ENCODE measurements at regions not wholly inside any gene's neighbourhood (a gene's known extent, or its start where the extent isn't known, plus 50 kb on each side); places are given as distances from the start of the nearest gene placed in this dataset.

DNA sequence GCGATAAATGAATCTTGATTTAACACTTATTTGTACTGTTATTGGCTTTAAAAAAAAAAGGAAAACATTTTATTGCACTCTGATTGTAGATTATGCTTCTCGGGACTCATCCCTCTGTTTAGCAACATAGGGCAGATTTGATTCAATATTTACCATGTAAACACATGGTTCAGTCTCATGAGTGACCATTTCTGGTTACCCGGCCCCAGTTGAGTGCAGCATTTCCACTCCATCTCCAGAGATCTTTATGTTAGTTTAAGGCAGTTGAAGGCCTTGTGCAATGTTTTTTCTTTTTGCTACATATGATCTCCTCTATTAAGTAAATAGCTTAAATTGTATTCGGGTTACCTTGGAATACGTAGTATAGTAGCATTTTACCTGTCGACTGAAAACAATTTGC, 143.3 kb upstream of the RPS6KA3 start:
- Histone ChIP-seq H3K4me2 (ENCODE audit: insufficient read depth, low read length) (no peak overlapping the region), H3K9me3 (replicated peaks; ENCODE audit: control insufficient read depth, insufficient read depth, low read depth, low read length) (no peaks in the 10 kb centered on the region), H2AFZ (ENCODE audit: low read depth, low read length) (no peak overlapping the region), H3K79me2 (ENCODE audit: control insufficient read depth, insufficient read depth, low read length) (no peaks in the 10 kb centered on the region), H3K27ac (ENCODE audit: extremely low read depth, low read depth, low read length) (no peak overlapping the region), H3K27me3 (ENCODE audit: control insufficient read depth in 2 of 2, insufficient read depth in 2 of 2, low read length in 2 of 2) (peaks cover 0 to 16% of the 10 kb centered on the region in 2 experiments; a peak in 3 of 5 replicates), H4K20me1 (replicated peaks; ENCODE audit: control insufficient read depth, insufficient read depth, low read length) (no peaks in the 10 kb centered on the region; the same call in 1 of the 2 replicates), H3K4me3 (no peak overlapping the region), H3K9me1 (ENCODE audit: control insufficient read depth, insufficient read depth, low read length) (no peaks in the 10 kb centered on the region), H3K9ac (ENCODE audit: insufficient read depth in 1 of 2, low read depth in 2 of 2, low read length in 2 of 2) (no peak overlapping the region), H3K4me1 (replicated peaks in 1 of 2; ENCODE audit: control insufficient read depth in 2 of 2, insufficient read depth in 2 of 2, low read length in 2 of 2) (no peaks in the 10 kb centered on the region), H3K36me3 (ENCODE audit: control insufficient read depth, insufficient read depth, low read length) (no peaks in the 10 kb centered on the region)
- WGBS (ENCODE audit: insufficient coverage, low coverage, missing lambda C conversion rate): 0% methylated on average over 6 of the region's 6 CpGs
- in situ Hi-C loops (cut with MboI) (no loop called here), intact Hi-C loops (cut with micrococcal nuclease) (no loop called here)
- TF ChIP-seq MEIS2 (IDR thresholded peaks at IDR 0.05; ENCODE audit: partially characterized antibody): no peak
- no peak for TF ChIP-seq FOXA1 (IDR thresholded peaks at IDR 0.05; ENCODE audit: borderline replicate concordance)
- no peak for TF ChIP-seq SIN3A (IDR thresholded peaks at IDR 0.05; ENCODE audit: borderline replicate concordance in 2 of 2, control insufficient read depth in 1 of 2, low read depth in 2 of 2, low read length in 2 of 2)
- TF ChIP-seq, protein P1, sequence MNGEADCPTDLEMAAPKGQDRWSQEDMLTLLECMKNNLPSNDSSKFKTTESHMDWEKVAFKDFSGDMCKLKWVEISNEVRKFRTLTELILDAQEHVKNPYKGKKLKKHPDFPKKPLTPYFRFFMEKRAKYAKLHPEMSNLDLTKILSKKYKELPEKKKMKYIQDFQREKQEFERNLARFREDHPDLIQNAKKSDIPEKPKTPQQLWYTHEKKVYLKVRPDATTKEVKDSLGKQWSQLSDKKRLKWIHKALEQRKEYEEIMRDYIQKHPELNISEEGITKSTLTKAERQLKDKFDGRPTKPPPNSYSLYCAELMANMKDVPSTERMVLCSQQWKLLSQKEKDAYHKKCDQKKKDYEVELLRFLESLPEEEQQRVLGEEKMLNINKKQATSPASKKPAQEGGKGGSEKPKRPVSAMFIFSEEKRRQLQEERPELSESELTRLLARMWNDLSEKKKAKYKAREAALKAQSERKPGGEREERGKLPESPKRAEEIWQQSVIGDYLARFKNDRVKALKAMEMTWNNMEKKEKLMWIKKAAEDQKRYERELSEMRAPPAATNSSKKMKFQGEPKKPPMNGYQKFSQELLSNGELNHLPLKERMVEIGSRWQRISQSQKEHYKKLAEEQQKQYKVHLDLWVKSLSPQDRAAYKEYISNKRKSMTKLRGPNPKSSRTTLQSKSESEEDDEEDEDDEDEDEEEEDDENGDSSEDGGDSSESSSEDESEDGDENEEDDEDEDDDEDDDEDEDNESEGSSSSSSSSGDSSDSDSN (IDR thresholded peaks at IDR 0.05; ENCODE audit: borderline replicate concordance in 1 of 2, low read depth in 2 of 2, low read length in 2 of 2): no peak
- no peak for TF ChIP-seq SMC3 (conservative IDR thresholded peaks at IDR 0.05; ENCODE audit: insufficient read depth, low read depth, low read length)
- TF ChIP-seq, protein P2, sequence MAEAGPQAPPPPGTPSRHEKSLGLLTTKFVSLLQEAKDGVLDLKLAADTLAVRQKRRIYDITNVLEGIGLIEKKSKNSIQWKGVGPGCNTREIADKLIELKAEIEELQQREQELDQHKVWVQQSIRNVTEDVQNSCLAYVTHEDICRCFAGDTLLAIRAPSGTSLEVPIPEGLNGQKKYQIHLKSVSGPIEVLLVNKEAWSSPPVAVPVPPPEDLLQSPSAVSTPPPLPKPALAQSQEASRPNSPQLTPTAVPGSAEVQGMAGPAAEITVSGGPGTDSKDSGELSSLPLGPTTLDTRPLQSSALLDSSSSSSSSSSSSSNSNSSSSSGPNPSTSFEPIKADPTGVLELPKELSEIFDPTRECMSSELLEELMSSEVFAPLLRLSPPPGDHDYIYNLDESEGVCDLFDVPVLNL (CRISPR knock-in tag; IDR thresholded peaks at IDR 0.05; ENCODE audit: low read depth): no peak
- TF ChIP-seq ZNF778 (CRISPR knock-in tag; IDR thresholded peaks at IDR 0.05): no peak
- TF ChIP-seq NEUROD1 (IDR thresholded peaks at IDR 0.05; ENCODE audit: borderline replicate concordance, low read depth, low read length, partially characterized antibody): no peak
- no peak for TF ChIP-seq MYNN (IDR thresholded peaks at IDR 0.05)
- no peak for TF ChIP-seq MYNN (CRISPR knock-in tag; IDR thresholded peaks at IDR 0.05)
- DNase-seq (ENCODE audit: extremely low read depth in 1 of 4, low spot score in 3 of 4): no peak
- ChIA-PET CTCF (ENCODE audit: low intra/inter-chr PET ratio) (no interaction called here), POLR2A (no interaction called here)
- BruUV-seq (replicated peaks): no TSS peak
- FAIRE-seq: no peak
- ATAC-seq: no peak

Data from K562 (cell line).